ENCODE measurements at regions not wholly inside any gene's neighbourhood (a gene's known extent, or its start where the extent isn't known, plus 50 kb on each side); places are given as distances from the start of the nearest gene placed in this dataset.

GRCh38 chr2:181751266-181752030, 71.1 kb upstream of the NEUROD1 start:
- no peak for TF ChIP-seq POU2F2 (IDR thresholded peaks at IDR 0.05; ENCODE audit: borderline replicate concordance, low read depth, low read length)
- TF ChIP-seq ZNF207 (IDR thresholded peaks at IDR 0.05; ENCODE audit: borderline replicate concordance) = no peak
- TF ChIP-seq SMC3 (IDR thresholded peaks at IDR 0.05; ENCODE audit: borderline replicate concordance, low read length) = no peak
- TF ChIP-seq ATF3 (IDR thresholded peaks at IDR 0.05; ENCODE audit: borderline replicate concordance, extremely low read depth, low read depth, low read length) = no peak
- no peak for TF ChIP-seq HCFC1 (IDR thresholded peaks at IDR 0.05; ENCODE audit: low read length)
- TF ChIP-seq WRNIP1 (IDR thresholded peaks at IDR 0.05; ENCODE audit: borderline replicate concordance, low read depth, low read length) = no peak
- TF ChIP-seq, protein P1, sequence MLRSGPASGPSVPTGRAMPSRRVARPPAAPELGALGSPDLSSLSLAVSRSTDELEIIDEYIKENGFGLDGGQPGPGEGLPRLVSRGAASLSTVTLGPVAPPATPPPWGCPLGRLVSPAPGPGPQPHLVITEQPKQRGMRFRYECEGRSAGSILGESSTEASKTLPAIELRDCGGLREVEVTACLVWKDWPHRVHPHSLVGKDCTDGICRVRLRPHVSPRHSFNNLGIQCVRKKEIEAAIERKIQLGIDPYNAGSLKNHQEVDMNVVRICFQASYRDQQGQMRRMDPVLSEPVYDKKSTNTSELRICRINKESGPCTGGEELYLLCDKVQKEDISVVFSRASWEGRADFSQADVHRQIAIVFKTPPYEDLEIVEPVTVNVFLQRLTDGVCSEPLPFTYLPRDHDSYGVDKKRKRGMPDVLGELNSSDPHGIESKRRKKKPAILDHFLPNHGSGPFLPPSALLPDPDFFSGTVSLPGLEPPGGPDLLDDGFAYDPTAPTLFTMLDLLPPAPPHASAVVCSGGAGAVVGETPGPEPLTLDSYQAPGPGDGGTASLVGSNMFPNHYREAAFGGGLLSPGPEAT (IDR thresholded peaks at IDR 0.05; ENCODE audit: low read depth) = no peak
- TF ChIP-seq NRF1 (conservative IDR thresholded peaks at IDR 0.05; ENCODE audit: low read depth, low read length) = no peak
- TF ChIP-seq MEF2B (IDR thresholded peaks at IDR 0.05; ENCODE audit: partially characterized antibody, poor library complexity, severe bottlenecking) = no peak
- no peak for TF ChIP-seq NFIC (IDR thresholded peaks at IDR 0.05; ENCODE audit: low read depth, low read length)
- ChIA-PET CTCF (interaction anchor here (0.6 to 1.4 kb wide), 2 partner anchors 11 to 36 kb away, joined by 3 read pairs; no protein-coding TSS in a partner anchor), RAD21 (ENCODE audit: unreplicated experiment) (interaction anchor here (0.6 kb wide), 1 partner anchor 207 kb away, joined by 3 read pairs; no protein-coding TSS in a partner anchor), SMC1A (ENCODE audit: uncharacterized antibody, unreplicated experiment) (no interaction called here), POLR2A (no interaction called here)
- FAIRE-seq (no peak), DNase-seq (ENCODE audit: low read depth, low spot score) (no peak), ATAC-seq (no peak)
- H3K27me3 ChIP-seq (replicated peaks in 1 of 2; ENCODE audit: control insufficient read depth in 2 of 2, insufficient read depth in 2 of 2, low read length in 1 of 2) = peaks cover 0 to 2% of the 10 kb centered on the region in 2 experiments; a peak in 2 of 4 replicates
- no peaks in the 10 kb centered on the region for H4K20me1 ChIP-seq (ENCODE audit: control insufficient read depth, insufficient read depth)
- no TSS peak for BruUV-seq (replicated peaks)
- H3K4me3 ChIP-seq = no peak overlapping the region
- H3K4me1 ChIP-seq (ENCODE audit: control insufficient read depth, insufficient read depth, low read length) = no peaks in the 10 kb centered on the region
- WGBS (ENCODE audit: insufficient coverage, insufficient replicate concordance, low lambda C conversion rate, missing lambda C conversion rate) = 28% methylated on average over 6 of the region's 6 CpGs
- no peak overlapping the region for H2AFZ ChIP-seq (ENCODE audit: control insufficient read depth, low read depth, low read length)
- no peak overlapping the region for H3K4me2 ChIP-seq (ENCODE audit: control insufficient read depth, insufficient read depth)
- intact Hi-C loops (cut with micrococcal nuclease; ENCODE audit: unreplicated experiment) (no loop called here), in situ Hi-C loops (cut with MboI) (no loop called here)
- H3K36me3 ChIP-seq (ENCODE audit: control insufficient read depth in 2 of 2, insufficient read depth in 2 of 2, low read length in 1 of 2) = no peaks in the 10 kb centered on the region
- no peaks in the 10 kb centered on the region for H3K79me2 ChIP-seq (ENCODE audit: control insufficient read depth, insufficient read depth, low read length)
- no peak overlapping the region for H3K9ac ChIP-seq (ENCODE audit: control insufficient read depth, insufficient read depth, low read length)
- no peak overlapping the region for H3K27ac ChIP-seq (ENCODE audit: control insufficient read depth, insufficient read depth)
- H3K9me3 ChIP-seq (replicated peaks; ENCODE audit: control insufficient read depth, insufficient read depth, low read length) = no peaks in the 10 kb centered on the region

Measured in GM12878 (cell line).